Stomach smooth muscle (tissue), 2 donors: ENCODE measurements at regions not wholly inside any gene's neighbourhood (a gene's known extent, or its start where the extent isn't known, plus 50 kb on each side); places are given as distances from the start of the nearest gene placed in this dataset.

Experiments used
- H3K27ac ChIP-seq: one replicate; pipeline ENCODE4 v1.7.0; 2013; ENCODE audit warnings: mild to moderate bottlenecking, low read length, inconsistent platforms
- H3K27me3 ChIP-seq, 2 donors: one replicate each; pipeline ENCODE4 v1.7.0; 2013; ENCODE audit warnings: low read length in 2 of 2; ENCODE audit not compliant: insufficient read depth in 2 of 2, control insufficient read depth in 1 of 2
- H3K36me3 ChIP-seq, 2 donors: one replicate each; pipeline ENCODE4 v1.7.0; 2013; ENCODE audit warnings: low read length in 2 of 2; ENCODE audit not compliant: control insufficient read depth in 2 of 2, insufficient read depth in 2 of 2
- H3K4me1 ChIP-seq: one replicate; pipeline ENCODE4 v1.7.0; 2013; ENCODE audit warnings: low read length; ENCODE audit not compliant: control insufficient read depth, insufficient read depth
- H3K4me3 ChIP-seq, 2 donors: one replicate each; pipeline ENCODE4 v1.7.0; 2013; ENCODE audit warnings: low read length in 2 of 2
- H3K9ac ChIP-seq, 2 donors: one replicate each; pipeline ENCODE4 v1.7.0; 2013; ENCODE audit warnings: low read length in 2 of 2, mild to moderate bottlenecking in 1 of 2
- H3K9me3 ChIP-seq, 2 donors: one replicate each; pipeline ENCODE4 v1.7.0; 2013; ENCODE audit warnings: low read length in 2 of 2; ENCODE audit not compliant: control insufficient read depth in 2 of 2
- donor health status: healthy.
- donor health status: Pancreatic carcinoma.

GRCh38 chr7:110148054-110148453 is 942.9 kb upstream of the LRRN3 start:
- H3K9ac ChIP-seq, result no peak overlapping the region
- H3K27ac ChIP-seq, result no peak overlapping the region
- no peaks in the 10 kb centered on the region for H3K9me3 ChIP-seq
- no peaks in the 10 kb centered on the region for H3K4me1 ChIP-seq
- H3K27me3 ChIP-seq, result no peaks in the 10 kb centered on the region
- no peaks in the 10 kb centered on the region for H3K36me3 ChIP-seq
- no peak overlapping the region for H3K4me3 ChIP-seq

GRCh38 chr7:110153222-110153621 is 937.7 kb upstream of the LRRN3 start:
- no peaks in the 10 kb centered on the region for H3K4me1 ChIP-seq
- no peak overlapping the region for H3K27ac ChIP-seq
- H3K27me3 ChIP-seq, result no peaks in the 10 kb centered on the region
- H3K9me3 ChIP-seq, result no peaks in the 10 kb centered on the region
- H3K9ac ChIP-seq, result no peak overlapping the region
- no peak overlapping the region for H3K4me3 ChIP-seq
- no peaks in the 10 kb centered on the region for H3K36me3 ChIP-seq

GRCh38 chr7:110156511-110156910 is 934.4 kb upstream of the LRRN3 start:
- Histone ChIP-seq H3K27me3 (no peaks in the 10 kb centered on the region), H3K9ac (no peak overlapping the region), H3K27ac (no peak overlapping the region), H3K9me3 (no peaks in the 10 kb centered on the region), H3K4me3 (no peak overlapping the region), H3K4me1 (no peaks in the 10 kb centered on the region), H3K36me3 (no peaks in the 10 kb centered on the region)

GRCh38 chr7:110157631-110158362 is 933.1 kb upstream of the LRRN3 start:
- Histone ChIP-seq H3K27ac (no peak overlapping the region), H3K36me3 (no peaks in the 10 kb centered on the region), H3K9me3 (no peaks in the 10 kb centered on the region), H3K9ac (no peak overlapping the region), H3K27me3 (no peaks in the 10 kb centered on the region), H3K4me3 (no peak overlapping the region), H3K4me1 (no peaks in the 10 kb centered on the region)

- Histone ChIP-seq H3K9ac (no peak overlapping the region), H3K27me3 (no peaks in the 10 kb centered on the region), H3K36me3 (no peaks in the 10 kb centered on the region), H3K4me3 (no peak overlapping the region), H3K4me1 (no peaks in the 10 kb centered on the region), H3K27ac (no peak overlapping the region), H3K9me3 (no peaks in the 10 kb centered on the region)
Measured at GRCh38 chr7:110168010-110168409, 922.9 kb upstream of the LRRN3 start.

- Histone ChIP-seq H3K9me3 (no peaks in the 10 kb centered on the region), H3K4me1 (no peaks in the 10 kb centered on the region), H3K4me3 (no peak overlapping the region), H3K27ac (no peak overlapping the region), H3K36me3 (no peaks in the 10 kb centered on the region), H3K9ac (no peak overlapping the region), H3K27me3 (no peaks in the 10 kb centered on the region)
Measured at GRCh38 chr7:110170841-110171240, 920.1 kb upstream of the LRRN3 start.

- H3K9me3 ChIP-seq, result no peaks in the 10 kb centered on the region
- no peaks in the 10 kb centered on the region for H3K27me3 ChIP-seq
- H3K36me3 ChIP-seq, result no peaks in the 10 kb centered on the region
- H3K9ac ChIP-seq, result no peak overlapping the region
- no peaks in the 10 kb centered on the region for H3K4me1 ChIP-seq
- no peak overlapping the region for H3K27ac ChIP-seq
- H3K4me3 ChIP-seq, result no peak overlapping the region
Measured at GRCh38 chr7:110177463-110177862, 913.5 kb upstream of the LRRN3 start.

GRCh38 chr7:110179037-110179436 is 911.9 kb upstream of the LRRN3 start:
- Histone ChIP-seq H3K36me3 (no peaks in the 10 kb centered on the region), H3K9ac (no peak overlapping the region), H3K27ac (no peak overlapping the region)

GRCh38 chr7:110181768-110182167 is 909.2 kb upstream of the LRRN3 start:
- H3K9ac ChIP-seq, result no peak overlapping the region
- no peaks in the 10 kb centered on the region for H3K36me3 ChIP-seq

More at GRCh38 chr7:110179037-110179436, 911.9 kb upstream of the LRRN3 start:
- no peaks in the 10 kb centered on the region for H3K4me1 ChIP-seq
- no peaks in the 10 kb centered on the region for H3K27me3 ChIP-seq
- no peaks in the 10 kb centered on the region for H3K9me3 ChIP-seq
- H3K4me3 ChIP-seq, result no peak overlapping the region

GRCh38 chr7:110186334-110186733 is 904.6 kb upstream of the LRRN3 start:
- Histone ChIP-seq H3K4me3 (no peak overlapping the region), H3K4me1 (no peaks in the 10 kb centered on the region), H3K27me3 (no peaks in the 10 kb centered on the region), H3K9me3 (no peaks in the 10 kb centered on the region), H3K9ac (no peak overlapping the region), H3K27ac (no peak overlapping the region), H3K36me3 (no peaks in the 10 kb centered on the region)

More at GRCh38 chr7:110181768-110182167, 909.2 kb upstream of the LRRN3 start:
- H3K4me1 ChIP-seq, result no peaks in the 10 kb centered on the region
- no peaks in the 10 kb centered on the region for H3K27me3 ChIP-seq
- H3K9me3 ChIP-seq, result no peaks in the 10 kb centered on the region
- H3K4me3 ChIP-seq, result no peak overlapping the region
- no peak overlapping the region for H3K27ac ChIP-seq

GRCh38 chr7:110187877-110188554 is 902.9 kb upstream of the LRRN3 start:
- no peaks in the 10 kb centered on the region for H3K36me3 ChIP-seq
- H3K27ac ChIP-seq, result no peak overlapping the region
- no peaks in the 10 kb centered on the region for H3K27me3 ChIP-seq
- H3K9me3 ChIP-seq, result no peaks in the 10 kb centered on the region
- no peak overlapping the region for H3K4me3 ChIP-seq
- no peaks in the 10 kb centered on the region for H3K4me1 ChIP-seq
- H3K9ac ChIP-seq, result no peak overlapping the region
